ENCODE measurements at regions not wholly inside any gene's neighbourhood (a gene's known extent, or its start where the extent isn't known, plus 50 kb on each side); places are given as distances from the start of the nearest gene placed in this dataset.

GRCh38 chr1:238346340-238346739 lies 455.6 kb upstream of the ZP4 start:
- H3K4me1 ChIP-seq (ENCODE audit: control insufficient read depth in 2 of 2, insufficient read depth in 2 of 2, low read length in 2 of 2): no peaks in the 10 kb centered on the region
- no peaks in the 10 kb centered on the region for H3K36me3 Mint-ChIP-seq
- H3K4me3 Mint-ChIP-seq: no peak overlapping the region
- H3K4me3 ChIP-seq (ENCODE audit: low read length): no peak overlapping the region
- no peak overlapping the region for H3K27ac Mint-ChIP-seq
- H3K27me3 Mint-ChIP-seq: no peaks in the 10 kb centered on the region
- ChIA-PET CTCF (no interaction called here), POLR2A (no interaction called here)
- ATAC-seq (no peak), DNase-seq (no peak)
- H3K4me1 Mint-ChIP-seq: no peaks in the 10 kb centered on the region
- no peaks in the 10 kb centered on the region for H3K27me3 ChIP-seq (ENCODE audit: control insufficient read depth in 2 of 2, insufficient read depth in 2 of 2, low read length in 2 of 2)
- no peaks in the 10 kb centered on the region for H3K36me3 ChIP-seq (ENCODE audit: control insufficient read depth in 2 of 3, insufficient read depth in 3 of 3, low read length in 3 of 3)
- no peak overlapping the region for H3K27ac ChIP-seq (ENCODE audit: low read depth, low read length)
- H3K9me3 Mint-ChIP-seq: peaks cover 0 to 14% (median 3%) of the 10 kb centered on the region in 11 donors
- H3K9me3 ChIP-seq (ENCODE audit: control insufficient read depth in 2 of 3, low read length in 3 of 3): no peaks in the 10 kb centered on the region
- intact Hi-C loops (cut with micrococcal nuclease): no loop called here

GRCh38 chr1:238345837-238346236 lies 455.1 kb upstream of the ZP4 start:
- CTCF ChIA-PET: no interaction called here
- H3K4me3 Mint-ChIP-seq: no peak overlapping the region
- no peaks in the 10 kb centered on the region for H3K27me3 ChIP-seq (ENCODE audit: control insufficient read depth in 2 of 2, insufficient read depth in 2 of 2, low read length in 2 of 2)
- intact Hi-C loops (cut with micrococcal nuclease): no loop called here
- no peak overlapping the region for H3K4me3 ChIP-seq (ENCODE audit: low read length)
- no peak overlapping the region for H3K27ac Mint-ChIP-seq
- H3K4me1 ChIP-seq (ENCODE audit: control insufficient read depth in 2 of 2, insufficient read depth in 2 of 2, low read length in 2 of 2): no peaks in the 10 kb centered on the region
- H3K9me3 ChIP-seq (ENCODE audit: control insufficient read depth in 2 of 3, low read length in 3 of 3): no peaks in the 10 kb centered on the region
- no peaks in the 10 kb centered on the region for H3K36me3 Mint-ChIP-seq
- peaks cover 0 to 14% (median 3%) of the 10 kb centered on the region in 11 donors for H3K9me3 Mint-ChIP-seq
- no peaks in the 10 kb centered on the region for H3K4me1 Mint-ChIP-seq
- DNase-seq (no peak), ATAC-seq (no peak)
- POLR2A ChIA-PET: no interaction called here
- H3K36me3 ChIP-seq (ENCODE audit: control insufficient read depth in 2 of 3, insufficient read depth in 3 of 3, low read length in 3 of 3): no peaks in the 10 kb centered on the region
- no peak overlapping the region for H3K27ac ChIP-seq (ENCODE audit: low read depth, low read length)
- no peaks in the 10 kb centered on the region for H3K27me3 Mint-ChIP-seq

GRCh38 chr1:238343852-238344251 lies 453.1 kb upstream of the ZP4 start:
- no peak overlapping the region for H3K4me3 ChIP-seq (ENCODE audit: low read length)
- Mint-ChIP-seq H3K4me3 (no peak overlapping the region), H3K27ac (no peak overlapping the region), H3K9me3 (peaks cover 0 to 26% (median 3%) of the 10 kb centered on the region in 11 donors), H3K4me1 (no peaks in the 10 kb centered on the region), H3K27me3 (no peaks in the 10 kb centered on the region), H3K36me3 (no peaks in the 10 kb centered on the region)
- no peaks in the 10 kb centered on the region for H3K4me1 ChIP-seq (ENCODE audit: control insufficient read depth in 2 of 2, insufficient read depth in 2 of 2, low read length in 2 of 2)
- ChIA-PET CTCF (no interaction called here), POLR2A (no interaction called here)
- no peak overlapping the region for H3K27ac ChIP-seq (ENCODE audit: low read depth, low read length)
- H3K9me3 ChIP-seq (ENCODE audit: control insufficient read depth in 2 of 3, low read length in 3 of 3): no peaks in the 10 kb centered on the region
- H3K36me3 ChIP-seq (ENCODE audit: control insufficient read depth in 2 of 3, insufficient read depth in 3 of 3, low read length in 3 of 3): no peaks in the 10 kb centered on the region
- no peaks in the 10 kb centered on the region for H3K27me3 ChIP-seq (ENCODE audit: control insufficient read depth in 2 of 2, insufficient read depth in 2 of 2, low read length in 2 of 2)
- intact Hi-C loops (cut with micrococcal nuclease): no loop called here
- no peak for DNase-seq
- ATAC-seq: no peak

- Mint-ChIP-seq H3K9me3 (peaks cover 0 to 36% (median 6%) of the 10 kb centered on the region in 11 donors), H3K36me3 (peaks cover 0 to 1% (median 0%) of the 10 kb centered on the region in 5 donors), H3K27ac (no peak overlapping the region), H3K27me3 (no peaks in the 10 kb centered on the region), H3K4me3 (no peak overlapping the region), H3K4me1 (peaks cover 0 to 1% (median 0%) of the 10 kb centered on the region in 7 donors)
- Histone ChIP-seq H3K27ac (ENCODE audit: low read depth, low read length) (no peak overlapping the region), H3K36me3 (ENCODE audit: control insufficient read depth in 2 of 3, insufficient read depth in 3 of 3, low read length in 3 of 3) (no peaks in the 10 kb centered on the region), H3K4me1 (ENCODE audit: control insufficient read depth in 2 of 2, insufficient read depth in 2 of 2, low read length in 2 of 2) (no peaks in the 10 kb centered on the region), H3K4me3 (ENCODE audit: low read length) (no peak overlapping the region), H3K27me3 (ENCODE audit: control insufficient read depth in 2 of 2, insufficient read depth in 2 of 2, low read length in 2 of 2) (no peaks in the 10 kb centered on the region), H3K9me3 (ENCODE audit: control insufficient read depth in 2 of 3, low read length in 3 of 3) (no peaks in the 10 kb centered on the region)
- DNase-seq (no peak), ATAC-seq (no peak)
- ChIA-PET POLR2A (no interaction called here), CTCF (no interaction called here)
- intact Hi-C loops (cut with micrococcal nuclease): no loop called here
Observed at GRCh38 chr1:238341395-238341794, 450.7 kb upstream of the ZP4 start.

- DNase-seq: no peak
- intact Hi-C loops (cut with micrococcal nuclease): no loop called here
- POLR2A ChIA-PET: no interaction called here
- Histone ChIP-seq H3K36me3 (ENCODE audit: control insufficient read depth in 2 of 3, insufficient read depth in 3 of 3, low read length in 3 of 3) (no peaks in the 10 kb centered on the region), H3K27ac (ENCODE audit: low read depth, low read length) (no peak overlapping the region), H3K4me1 (ENCODE audit: control insufficient read depth in 2 of 2, insufficient read depth in 2 of 2, low read length in 2 of 2) (no peaks in the 10 kb centered on the region), H3K4me3 (ENCODE audit: low read length) (no peak overlapping the region), H3K9me3 (ENCODE audit: control insufficient read depth in 2 of 3, low read length in 3 of 3) (no peaks in the 10 kb centered on the region), H3K27me3 (ENCODE audit: control insufficient read depth in 2 of 2, insufficient read depth in 2 of 2, low read length in 2 of 2) (no peaks in the 10 kb centered on the region)
- no peaks in the 10 kb centered on the region for H3K27me3 Mint-ChIP-seq
- ATAC-seq: no peak
- peaks cover 0 to 1% (median 0%) of the 10 kb centered on the region in 7 donors for H3K4me1 Mint-ChIP-seq
- CTCF ChIA-PET: no interaction called here
- H3K9me3 Mint-ChIP-seq: peaks cover 0 to 38% (median 6%) of the 10 kb centered on the region in 11 donors
- peaks cover 0 to 4% (median 0%) of the 10 kb centered on the region in 5 donors for H3K36me3 Mint-ChIP-seq
- H3K4me3 Mint-ChIP-seq: no peak overlapping the region
- H3K27ac Mint-ChIP-seq: no peak overlapping the region
Observed at GRCh38 chr1:238340989-238341388, 450.3 kb upstream of the ZP4 start.

GRCh38 chr1:238336531-238336930 lies 445.8 kb upstream of the ZP4 start:
- ChIA-PET POLR2A (no interaction called here), CTCF (no interaction called here)
- H3K4me3 ChIP-seq (ENCODE audit: low read length): no peak overlapping the region
- Mint-ChIP-seq H3K4me3 (no peak overlapping the region), H3K27me3 (no peaks in the 10 kb centered on the region), H3K36me3 (peaks cover 0 to 4% (median 0%) of the 10 kb centered on the region in 5 donors), H3K27ac (no peak overlapping the region), H3K4me1 (peaks cover 0 to 1% (median 0%) of the 10 kb centered on the region in 7 donors), H3K9me3 (peaks cover 1 to 38% (median 6%) of the 10 kb centered on the region in 11 donors)
- ATAC-seq (no peak), DNase-seq (no peak)
- H3K27ac ChIP-seq (ENCODE audit: low read depth, low read length): no peak overlapping the region
- H3K4me1 ChIP-seq (ENCODE audit: control insufficient read depth in 2 of 2, insufficient read depth in 2 of 2, low read length in 2 of 2): no peaks in the 10 kb centered on the region
- intact Hi-C loops (cut with micrococcal nuclease): no loop called here
- no peaks in the 10 kb centered on the region for H3K9me3 ChIP-seq (ENCODE audit: control insufficient read depth in 2 of 3, low read length in 3 of 3)
- no peaks in the 10 kb centered on the region for H3K27me3 ChIP-seq (ENCODE audit: control insufficient read depth in 2 of 2, insufficient read depth in 2 of 2, low read length in 2 of 2)
- no peaks in the 10 kb centered on the region for H3K36me3 ChIP-seq (ENCODE audit: control insufficient read depth in 2 of 3, insufficient read depth in 3 of 3, low read length in 3 of 3)

GRCh38 chr1:238334170-238334569 lies 443.4 kb upstream of the ZP4 start:
- CTCF ChIA-PET: no interaction called here
- POLR2A ChIA-PET: no interaction called here
- no peaks in the 10 kb centered on the region for H3K36me3 ChIP-seq (ENCODE audit: control insufficient read depth in 2 of 3, insufficient read depth in 3 of 3, low read length in 3 of 3)

More at GRCh38 chr1:238334170-238334569, 443.4 kb upstream of the ZP4 start:
- ATAC-seq: no peak
- H3K27ac Mint-ChIP-seq: no peak overlapping the region
- no peaks in the 10 kb centered on the region for H3K27me3 Mint-ChIP-seq
- peaks cover 2 to 43% (median 10%) of the 10 kb centered on the region in 11 donors for H3K9me3 Mint-ChIP-seq
- intact Hi-C loops (cut with micrococcal nuclease): no loop called here
- H3K36me3 Mint-ChIP-seq: peaks cover 0 to 4% (median 0%) of the 10 kb centered on the region in 5 donors
- no peak for DNase-seq
- H3K4me1 ChIP-seq (ENCODE audit: control insufficient read depth in 2 of 2, insufficient read depth in 2 of 2, low read length in 2 of 2): no peaks in the 10 kb centered on the region
- H3K4me3 ChIP-seq (ENCODE audit: low read length): no peak overlapping the region
- no peaks in the 10 kb centered on the region for H3K27me3 ChIP-seq (ENCODE audit: control insufficient read depth in 2 of 2, insufficient read depth in 2 of 2, low read length in 2 of 2)
- peaks cover 0 to 1% (median 0%) of the 10 kb centered on the region in 7 donors for H3K4me1 Mint-ChIP-seq
- no peak overlapping the region for H3K27ac ChIP-seq (ENCODE audit: low read depth, low read length)
- no peak overlapping the region for H3K4me3 Mint-ChIP-seq
- no peaks in the 10 kb centered on the region for H3K9me3 ChIP-seq (ENCODE audit: control insufficient read depth in 2 of 3, low read length in 3 of 3)
